SK-N-SH (cell line): ENCODE measurements at regions not wholly inside any gene's neighbourhood (a gene's known extent, or its start where the extent isn't known, plus 50 kb on each side); places are given as distances from the start of the nearest gene placed in this dataset.

Experiments used
- CTCF ChIA-PET: fragments of 300-600, 350-600 bp; formaldehyde crosslinking; extraction: SDS; loops from one replicate; lab custom pipeline; 2021; lab: Yijun Ruan, JAX
- POLR2A ChIA-PET: fragments of 350-600 bp; sonication (Branson Sonifier 250); formaldehyde crosslinking; extraction: SDS; loops from one replicate; lab custom pipeline; 2020; ENCODE audit warnings: antibody characterized with exemption, inconsistent platforms; lab: Yijun Ruan, JAX
- DNase-seq: peaks from one replicate; pipeline ENCODE4 v3.0.0; 2012
- H2AFZ ChIP-seq: fragments of 200-600 bp; sonication (generic); 2 replicates; pipeline ENCODE4 v1.8.1; 2016; ENCODE audit warnings: antibody characterized with exemption, mild to moderate bottlenecking, low read depth
- H3F3A ChIP-seq: fragments of 200-600 bp; sonication (generic); replicated peaks from 2 replicates; pipeline ENCODE3; 2016; ENCODE audit warnings: antibody characterized with exemption, mild to moderate bottlenecking; ENCODE audit not compliant: insufficient read depth
- H3K27ac ChIP-seq, 2 experiments: fragments of 200-500 bp in 1 of 2; fragments of 200-600 bp in 1 of 2; sonication (Bioruptor generic) in 1 of 2; sonication (generic), shearing (Covaris generic) in 1 of 2; 2 replicates each; pipeline versions ENCODE4 v1.5.1 to v1.6.1; 2014 to 2016; ENCODE audit warnings: low read depth in 2 of 2, inconsistent platforms in 1 of 2, low read length in 1 of 2, mild to moderate bottlenecking in 1 of 2, mixed read lengths in 1 of 2
- H3K27me3 ChIP-seq: fragments of 200-600 bp; sonication (generic), shearing (Covaris generic); 2 replicates; pipeline ENCODE4 v1.6.1; 2016; ENCODE audit warnings: mixed run types; ENCODE audit not compliant: insufficient read depth
- H3K36me3 ChIP-seq, 2 experiments: fragments of 200-500 bp in 1 of 2; fragments of 200-600 bp in 1 of 2; sonication (Bioruptor generic) in 1 of 2; sonication (generic) in 1 of 2; replicated peaks in 1 of 2; 2 replicates each; pipeline versions ENCODE3 to v1.5.1; 2014 to 2016; ENCODE audit warnings: low read length in 1 of 2, mild to moderate bottlenecking in 1 of 2; ENCODE audit not compliant: insufficient read depth in 2 of 2, control insufficient read depth in 1 of 2
- H3K4me1 ChIP-seq, 2 experiments: fragments of 200-500 bp in 1 of 2; fragments of 200-600 bp in 1 of 2; sonication (Bioruptor generic) in 1 of 2; sonication (generic), shearing (Covaris generic) in 1 of 2; 2 replicates each; pipeline versions ENCODE4 v1.5.1 to v1.6.1; 2014 to 2016; ENCODE audit warnings: low read depth in 1 of 2, low read length in 1 of 2, mixed run types in 1 of 2; ENCODE audit not compliant: insufficient read depth in 2 of 2, control insufficient read depth in 1 of 2
- H3K4me2 ChIP-seq: fragments of 200-600 bp; sonication (generic), shearing (Covaris generic); 2 replicates; pipeline ENCODE4 v1.6.1; 2017; ENCODE audit warnings: mixed run types
- H3K4me3 ChIP-seq, 2 experiments: fragments of 200-500 bp in 1 of 2; fragments of 200-600 bp in 1 of 2; sonication (Bioruptor generic) in 1 of 2; sonication (generic), shearing (Covaris generic) in 1 of 2; 2 replicates each; pipeline versions ENCODE4 v1.5.1 to v1.8.1; 2014 to 2016; ENCODE audit warnings: low read depth in 2 of 2, inconsistent platforms in 1 of 2, low read length in 1 of 2, mild to moderate bottlenecking in 1 of 2, mixed read lengths in 1 of 2, moderate library complexity in 1 of 2
- H3K79me2 ChIP-seq: fragments of 200-600 bp; sonication (generic); 2 replicates; pipeline ENCODE4 v1.8.1; 2017; ENCODE audit warnings: mild to moderate bottlenecking; ENCODE audit not compliant: insufficient read depth
- H3K9ac ChIP-seq: fragments of 200-600 bp; sonication (generic); 2 replicates; pipeline ENCODE4 v1.6.1; 2017; ENCODE audit warnings: mixed run types
- H3K9me2 ChIP-seq: fragments of 200-600 bp; sonication (generic); 2 replicates; pipeline ENCODE4 v1.6.1; 2017; ENCODE audit warnings: mixed run types
- H3K9me3 ChIP-seq: fragments of 200-600 bp; sonication (generic); 2 replicates; pipeline ENCODE4 v1.6.1; 2017; ENCODE audit warnings: mixed run types, mild to moderate bottlenecking, moderate library complexity
- H4K20me1 ChIP-seq: fragments of 200-600 bp; sonication (generic); 2 replicates; pipeline ENCODE4 v1.6.1; 2017; ENCODE audit warnings: mild to moderate bottlenecking, mixed run types; ENCODE audit not compliant: insufficient read depth
- CHD2 ChIP-seq: fragments of 150-350 bp; IDR thresholded peaks from 2 replicates; pipeline ENCODE4 v1.6.1; 2018; ENCODE audit warnings: low read length; ENCODE audit not compliant: partially characterized antibody
- ELF1 ChIP-seq: IDR thresholded peaks from 2 replicates; pipeline ENCODE4 v1.4.0; 2012
- FOSL2 ChIP-seq: IDR thresholded peaks from 2 replicates; pipeline ENCODE4 v1.4.0; 2012; ENCODE audit warnings: low read depth, mild to moderate bottlenecking, moderate library complexity, borderline replicate concordance
- FOXJ3 ChIP-seq: sonication (generic); formaldehyde crosslinking; IDR thresholded peaks from 2 replicates; pipeline ENCODE4 v1.5.1; 2020; ENCODE audit warnings: mild to moderate bottlenecking, missing genetic modification reagents
- FOXM1 ChIP-seq: IDR thresholded peaks from 2 replicates; pipeline ENCODE4 v1.4.0; 2012; ENCODE audit warnings: low read depth, mild to moderate bottlenecking
- GABPA ChIP-seq: IDR thresholded peaks from 2 replicates; pipeline ENCODE4 v1.4.0; 2012; ENCODE audit warnings: low read depth, mild to moderate bottlenecking
- GATA2 ChIP-seq: sonication (generic); formaldehyde crosslinking; IDR thresholded peaks from 2 replicates; pipeline ENCODE4 v1.5.0; 2020; ENCODE audit warnings: mild to moderate bottlenecking, missing genetic modification reagents
- IRF3 ChIP-seq: fragments of 150-350 bp; IDR thresholded peaks from 2 replicates; pipeline ENCODE4 v1.6.1; 2016; ENCODE audit warnings: mild to moderate bottlenecking, low read depth, low read length
- JUND ChIP-seq: IDR thresholded peaks from 2 replicates; pipeline ENCODE4 v1.4.0; 2012
- MXI1 ChIP-seq: IDR thresholded peaks from 2 replicates; pipeline ENCODE4 v1.6.1; 2012; ENCODE audit warnings: mild to moderate bottlenecking, low read depth, low read length, improper control_type of control experiment
- NFIC ChIP-seq: IDR thresholded peaks from 2 replicates; pipeline ENCODE4 v1.4.0; 2012; ENCODE audit warnings: borderline replicate concordance
- POLR2AphosphoS5 ChIP-seq: IDR thresholded peaks from 2 replicates; pipeline ENCODE4 v1.6.1; 2012; ENCODE audit warnings: low read depth, low read length
- RAD21 ChIP-seq: IDR thresholded peaks from 2 replicates; pipeline ENCODE4 v1.6.1; 2012; ENCODE audit warnings: mild to moderate bottlenecking, low read length
- RCOR1 ChIP-seq: fragments of 150-350 bp; IDR thresholded peaks from 2 replicates; pipeline ENCODE4 v1.6.1; 2017; ENCODE audit warnings: antibody characterized with exemption, low read length
- USF2 ChIP-seq: fragments of 150-350 bp; IDR thresholded peaks from 2 replicates; pipeline ENCODE4 v1.6.1; 2017; ENCODE audit warnings: antibody characterized with exemption, low read length, low read depth, borderline replicate concordance
- YY1 ChIP-seq: IDR thresholded peaks from 2 replicates; pipeline ENCODE4 v1.4.0; 2012; ENCODE audit warnings: low read depth, mild to moderate bottlenecking
- WGBS: methylation state at CpG from one replicate; pipeline ENCODE4 v1.1.6; 2017; ENCODE audit warnings: low lambda C conversion rate; 5-methylcytosine and 5-hydroxymethylcytosine counted together

GRCh38 chr2:51971136-51971535 is 939.2 kb upstream of the NRXN1 start:
- Histone ChIP-seq H4K20me1 (no peaks in the 10 kb centered on the region), H3K27ac (no peak overlapping the region), H3K9me2 (no peaks in the 10 kb centered on the region), H3K4me1 (no peaks in the 10 kb centered on the region), H3K9ac (no peak overlapping the region), H2AFZ (no peak overlapping the region), H3K27me3 (no peaks in the 10 kb centered on the region), H3K36me3 (no peaks in the 10 kb centered on the region), H3K4me2 (no peak overlapping the region), H3F3A (no peaks in the 10 kb centered on the region), H3K79me2 (no peaks in the 10 kb centered on the region), H3K9me3 (no peaks in the 10 kb centered on the region), H3K4me3 (no peak overlapping the region)
- DNase-seq, result no peak
- WGBS, result 19% methylated on average over 1 of the region's 1 CpG
- CTCF ChIA-PET, result no interaction called here
- POLR2A ChIA-PET, result no interaction called here
- no peak for TF ChIP-seq USF2
- no peak for TF ChIP-seq MXI1
- TF ChIP-seq GATA2 (CRISPR knock-in tag), result no peak
- no peak for TF ChIP-seq GABPA
- TF ChIP-seq FOSL2, result no peak
- no peak for TF ChIP-seq FOXM1
- TF ChIP-seq CHD2, result no peak

DNA sequence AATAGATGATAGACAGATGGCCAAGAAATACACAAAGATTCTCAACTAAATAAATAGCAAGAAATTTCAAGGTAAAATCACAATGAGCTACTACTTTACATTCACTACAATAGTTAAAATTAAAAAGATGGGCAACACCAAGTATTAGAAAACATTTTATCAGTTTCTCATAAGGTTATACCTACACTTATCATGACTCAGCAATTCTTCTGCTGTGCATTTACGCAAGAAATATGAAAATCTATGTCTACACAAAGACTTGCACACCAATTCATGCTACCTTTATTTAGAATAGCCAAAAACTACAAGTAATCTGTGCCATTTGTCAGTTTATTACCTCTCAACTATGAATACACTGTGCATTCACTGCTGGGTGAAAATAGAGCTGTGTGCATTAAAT is 937.4 kb upstream of the NRXN1 start:
- Histone ChIP-seq H3K4me2 (no peak overlapping the region), H4K20me1 (no peaks in the 10 kb centered on the region), H3F3A (no peaks in the 10 kb centered on the region), H3K79me2 (no peaks in the 10 kb centered on the region), H3K9ac (no peak overlapping the region), H3K9me2 (no peaks in the 10 kb centered on the region), H3K36me3 (no peaks in the 10 kb centered on the region), H3K27me3 (no peaks in the 10 kb centered on the region), H3K9me3 (no peaks in the 10 kb centered on the region), H3K4me3 (no peak overlapping the region), H3K4me1 (no peaks in the 10 kb centered on the region), H3K27ac (no peak overlapping the region), H2AFZ (no peak overlapping the region)
- TF ChIP-seq RAD21 (no peak), IRF3 (no peak), ELF1 (no peak), JUND (no peak), FOXJ3 (CRISPR knock-in tag) (no peak), POLR2AphosphoS5 (no peak), NFIC (no peak), YY1 (no peak), GATA2 (CRISPR knock-in tag) (no peak), RCOR1 (no peak)
- 7% methylated on average over 1 of the region's 1 CpG for WGBS
- ChIA-PET CTCF (no interaction called here), POLR2A (no interaction called here)
- DNase-seq, result no peak
